ENCODE measurements at regions not wholly inside any gene's neighbourhood (a gene's known extent, or its start where the extent isn't known, plus 50 kb on each side); places are given as distances from the start of the nearest gene placed in this dataset.
"Not testable (repeated sequence)": the region's sequence is repeated elsewhere in the genome, so short reads cannot be mapped to it uniquely, and the experiment has no call there.

- H3K18ac ChIP-seq (ENCODE audit: low read length); H2AFZ ChIP-seq (ENCODE audit: insufficient read depth, low read length, poor library complexity); DNase-seq; H3K27me3 ChIP-seq (ENCODE audit: insufficient read depth, low read length); H3K4me3 ChIP-seq (ENCODE audit: low read depth, low read length); H2BK12ac ChIP-seq (ENCODE audit: low read length); H3K36me3 ChIP-seq (ENCODE audit: control insufficient read depth in 1 of 2, insufficient read depth in 2 of 2, low read length in 2 of 2); H4K8ac ChIP-seq (ENCODE audit: low read depth, low read length); H3K14ac ChIP-seq (ENCODE audit: low read length); H4K91ac ChIP-seq (ENCODE audit: low read depth, low read length); H2AK5ac ChIP-seq (ENCODE audit: low read length); H2BK120ac ChIP-seq (ENCODE audit: insufficient read depth, low read length, poor library complexity); H3K9me3 ChIP-seq (ENCODE audit: insufficient read depth, low read depth, low read length); H3K79me2 ChIP-seq (ENCODE audit: control insufficient read depth, insufficient read depth, low read length, poor library complexity); H3K79me1 ChIP-seq (ENCODE audit: low read length); H3K23ac ChIP-seq (ENCODE audit: low read length); H2BK5ac ChIP-seq (ENCODE audit: low read depth, low read length, poor library complexity); H3K9ac ChIP-seq (ENCODE audit: low read length); H3K4me1 ChIP-seq (ENCODE audit: control insufficient read depth in 1 of 2, insufficient read depth in 2 of 2, low read length in 2 of 2); H4K12ac ChIP-seq (ENCODE audit: low read depth, low read length); H3K4me2 ChIP-seq (ENCODE audit: low read length); H3K4ac ChIP-seq (ENCODE audit: low read depth, low read length); H3K27ac ChIP-seq (ENCODE audit: low read depth, low read length): not testable (repeated sequence)
These were observed 70.7 kb upstream of the DPP10 start for GRCh38 chr2:114371721-114372120.

- no peak for DNase-seq
These were observed 68.8 kb upstream of the DPP10 start for GRCh38 chr2:114373591-114373990.

GRCh38 chr2:114384441-114384840 is 58.0 kb upstream of the DPP10 start:
- H3K9me3 ChIP-seq (ENCODE audit: insufficient read depth, low read depth, low read length) = no peaks in the 10 kb centered on the region
- H3K36me3 ChIP-seq (ENCODE audit: control insufficient read depth in 1 of 2, insufficient read depth in 2 of 2, low read length in 2 of 2) = no peaks in the 10 kb centered on the region
- H2BK5ac ChIP-seq (ENCODE audit: low read depth, low read length, poor library complexity) = no peak overlapping the region
- no peak overlapping the region for H3K4ac ChIP-seq (ENCODE audit: low read depth, low read length)
- H2BK12ac ChIP-seq (ENCODE audit: low read length) = no peak overlapping the region
- H3K23ac ChIP-seq (ENCODE audit: low read length) = no peak overlapping the region
- H4K12ac ChIP-seq (ENCODE audit: low read depth, low read length) = no peak overlapping the region
- WGBS (ENCODE audit: extremely low coverage, insufficient coverage, insufficient read length) = no CpG with 5 or more reads among the region's 4 CpGs
- no peak overlapping the region for H2AFZ ChIP-seq (ENCODE audit: insufficient read depth, low read length, poor library complexity)
- no peak overlapping the region for H4K91ac ChIP-seq (ENCODE audit: low read depth, low read length)
- H3K79me2 ChIP-seq (ENCODE audit: control insufficient read depth, insufficient read depth, low read length, poor library complexity) = no peaks in the 10 kb centered on the region
- no peak overlapping the region for H3K4me3 ChIP-seq (ENCODE audit: low read depth, low read length)
- H3K14ac ChIP-seq (ENCODE audit: low read length) = no peak overlapping the region
- H2BK120ac ChIP-seq (ENCODE audit: insufficient read depth, low read length, poor library complexity) = no peak overlapping the region
- H4K8ac ChIP-seq (ENCODE audit: low read depth, low read length) = no peak overlapping the region
- H3K4me2 ChIP-seq (ENCODE audit: low read length) = no peak overlapping the region
- no peak overlapping the region for H3K27ac ChIP-seq (ENCODE audit: low read depth, low read length)
- H2AK5ac ChIP-seq (ENCODE audit: low read length) = no peak overlapping the region
- no peaks in the 10 kb centered on the region for H3K79me1 ChIP-seq (ENCODE audit: low read length)
- DNase-seq = no peak
- no peaks in the 10 kb centered on the region for H3K4me1 ChIP-seq (ENCODE audit: control insufficient read depth in 1 of 2, insufficient read depth in 2 of 2, low read length in 2 of 2)
- H3K27me3 ChIP-seq (ENCODE audit: insufficient read depth, low read length) = no peaks in the 10 kb centered on the region
- no peak overlapping the region for H3K18ac ChIP-seq (ENCODE audit: low read length)
- H3K9ac ChIP-seq (ENCODE audit: low read length) = no peak overlapping the region

More at GRCh38 chr2:114373591-114373990, 68.8 kb upstream of the DPP10 start:
- Histone ChIP-seq H3K9me3 (ENCODE audit: insufficient read depth, low read depth, low read length) (no peaks in the 10 kb centered on the region), H4K8ac (ENCODE audit: low read depth, low read length) (no peak overlapping the region), H3K4ac (ENCODE audit: low read depth, low read length) (no peak overlapping the region), H2BK120ac (ENCODE audit: insufficient read depth, low read length, poor library complexity) (no peak overlapping the region), H3K27ac (ENCODE audit: low read depth, low read length) (no peak overlapping the region), H2AFZ (ENCODE audit: insufficient read depth, low read length, poor library complexity) (no peak overlapping the region), H3K14ac (ENCODE audit: low read length) (no peak overlapping the region), H3K36me3 (ENCODE audit: control insufficient read depth in 1 of 2, insufficient read depth in 2 of 2, low read length in 2 of 2) (no peaks in the 10 kb centered on the region), H3K27me3 (ENCODE audit: insufficient read depth, low read length) (no peaks in the 10 kb centered on the region), H2AK5ac (ENCODE audit: low read length) (no peak overlapping the region), H3K4me2 (ENCODE audit: low read length) (no peak overlapping the region), H3K79me1 (ENCODE audit: low read length) (no peaks in the 10 kb centered on the region), H3K4me3 (ENCODE audit: low read depth, low read length) (no peak overlapping the region), H4K12ac (ENCODE audit: low read depth, low read length) (no peak overlapping the region), H3K23ac (ENCODE audit: low read length) (no peak overlapping the region), H2BK5ac (ENCODE audit: low read depth, low read length, poor library complexity) (no peak overlapping the region), H3K18ac (ENCODE audit: low read length) (no peak overlapping the region), H4K91ac (ENCODE audit: low read depth, low read length) (no peak overlapping the region), H2BK12ac (ENCODE audit: low read length) (no peak overlapping the region), H3K79me2 (ENCODE audit: control insufficient read depth, insufficient read depth, low read length, poor library complexity) (no peaks in the 10 kb centered on the region), H3K4me1 (ENCODE audit: control insufficient read depth in 1 of 2, insufficient read depth in 2 of 2, low read length in 2 of 2) (no peaks in the 10 kb centered on the region), H3K9ac (ENCODE audit: low read length) (no peak overlapping the region)

GRCh38 chr2:114389021-114389420 is 53.4 kb upstream of the DPP10 start:
- H4K91ac ChIP-seq (ENCODE audit: low read depth, low read length) = no peak overlapping the region
- H3K14ac ChIP-seq (ENCODE audit: low read length) = no peak overlapping the region
- H3K79me2 ChIP-seq (ENCODE audit: control insufficient read depth, insufficient read depth, low read length, poor library complexity) = no peaks in the 10 kb centered on the region
- H3K4ac ChIP-seq (ENCODE audit: low read depth, low read length) = no peak overlapping the region
- no peaks in the 10 kb centered on the region for H3K79me1 ChIP-seq (ENCODE audit: low read length)
- no peaks in the 10 kb centered on the region for H3K27me3 ChIP-seq (ENCODE audit: insufficient read depth, low read length)
- no peak overlapping the region for H3K4me2 ChIP-seq (ENCODE audit: low read length)
- no peak overlapping the region for H3K4me3 ChIP-seq (ENCODE audit: low read depth, low read length)
- H3K18ac ChIP-seq (ENCODE audit: low read length) = no peak overlapping the region
- H3K9me3 ChIP-seq (ENCODE audit: insufficient read depth, low read depth, low read length) = no peaks in the 10 kb centered on the region
- no peak overlapping the region for H2BK5ac ChIP-seq (ENCODE audit: low read depth, low read length, poor library complexity)
- H2AFZ ChIP-seq (ENCODE audit: insufficient read depth, low read length, poor library complexity) = no peak overlapping the region
- no CpG with 5 or more reads among the region's 4 CpGs for WGBS (ENCODE audit: extremely low coverage, insufficient coverage, insufficient read length)
- no peaks in the 10 kb centered on the region for H3K36me3 ChIP-seq (ENCODE audit: control insufficient read depth in 1 of 2, insufficient read depth in 2 of 2, low read length in 2 of 2)
- H3K27ac ChIP-seq (ENCODE audit: low read depth, low read length) = no peak overlapping the region
- H4K8ac ChIP-seq (ENCODE audit: low read depth, low read length) = no peak overlapping the region
- H3K4me1 ChIP-seq (ENCODE audit: control insufficient read depth in 1 of 2, insufficient read depth in 2 of 2, low read length in 2 of 2) = no peaks in the 10 kb centered on the region
- H3K23ac ChIP-seq (ENCODE audit: low read length) = no peak overlapping the region
- H2BK120ac ChIP-seq (ENCODE audit: insufficient read depth, low read length, poor library complexity) = no peak overlapping the region
- H2BK12ac ChIP-seq (ENCODE audit: low read length) = no peak overlapping the region
- no peak for DNase-seq
- H3K9ac ChIP-seq (ENCODE audit: low read length) = no peak overlapping the region
- no peak overlapping the region for H2AK5ac ChIP-seq (ENCODE audit: low read length)
- H4K12ac ChIP-seq (ENCODE audit: low read depth, low read length) = no peak overlapping the region

All from trophoblast cell (in vitro differentiated cells and primary cell).